HCT116 (cell line): ENCODE measurements at regions not wholly inside any gene's neighbourhood (a gene's known extent, or its start where the extent isn't known, plus 50 kb on each side); places are given as distances from the start of the nearest gene placed in this dataset.

Source experiments
- FOSL1 ChIP-seq: IDR thresholded peaks from 2 replicates; pipeline ENCODE4 v1.6.1; 2012; ENCODE audit warnings: low read depth
- JUND ChIP-seq: IDR thresholded peaks from 2 replicates; pipeline ENCODE4 v1.6.1; 2012
- POLR2A ChIP-seq: IDR thresholded peaks from 2 replicates; pipeline ENCODE4 v1.7.0; 2011; ENCODE audit warnings: borderline replicate concordance; ENCODE audit not compliant: insufficient read depth, insufficient read length; ENCODE audit errors: extremely low read depth
- POLR2AphosphoS5 ChIP-seq: IDR thresholded peaks from 2 replicates; pipeline ENCODE4 v1.6.1; 2011; ENCODE audit warnings: mild to moderate bottlenecking, low read depth, low read length, moderate library complexity
- RAD21 ChIP-seq: IDR thresholded peaks from 2 replicates; pipeline ENCODE4 v1.6.1; 2012; ENCODE audit warnings: low read depth, mild to moderate bottlenecking
- SRF ChIP-seq: IDR thresholded peaks from 2 replicates; pipeline ENCODE4 v1.6.1; 2012; ENCODE audit warnings: low read depth
- TCF7L2 ChIP-seq: IDR thresholded peaks from 2 replicates; pipeline ENCODE4 v1.7.0; 2011; ENCODE audit warnings: borderline replicate concordance, inconsistent platforms; ENCODE audit not compliant: insufficient read depth, insufficient read length; ENCODE audit errors: extremely low read depth
- YY1 ChIP-seq: IDR thresholded peaks from 2 replicates; pipeline ENCODE4 v1.6.1; 2011; ENCODE audit warnings: low read length, low read depth, moderate library complexity, mild to moderate bottlenecking; ENCODE audit not compliant: insufficient replicate concordance; ENCODE audit errors: extremely low read depth
- ZNF274 ChIP-seq: fragments of 200-500 bp; sonication (Bioruptor generic); IDR thresholded peaks from 2 replicates; pipeline ENCODE4 v1.6.1; 2014; ENCODE audit warnings: mild to moderate bottlenecking, low read depth, low read length, inconsistent platforms
- TF ChIP-seq, protein P1 (sequence below), 3 experiments: fragments of 200-600 bp in 1 of 3; sonication (generic) in 1 of 3; IDR thresholded peaks in 2 of 3; conservative IDR thresholded peaks in 1 of 3; 2 replicates each; pipeline ENCODE4 v1.5.1; 2012 to 2017; ENCODE audit warnings: low read depth in 2 of 3, low read length in 2 of 3, antibody characterized with exemption in 1 of 3, borderline replicate concordance in 1 of 3, control low read depth in 1 of 3, mild to moderate bottlenecking in 1 of 3, mixed read lengths in 1 of 3, mixed run types in 1 of 3, moderate library complexity in 1 of 3; ENCODE audit not compliant: insufficient read depth in 1 of 3
- TF ChIP-seq, protein P2 (sequence below): IDR thresholded peaks from 2 replicates; pipeline ENCODE4 v1.6.1; 2012
- TF ChIP-seq, protein P3 (sequence below): IDR thresholded peaks from 2 replicates; pipeline ENCODE4 v1.6.1; 2012; ENCODE audit warnings: low read depth

DNA sequence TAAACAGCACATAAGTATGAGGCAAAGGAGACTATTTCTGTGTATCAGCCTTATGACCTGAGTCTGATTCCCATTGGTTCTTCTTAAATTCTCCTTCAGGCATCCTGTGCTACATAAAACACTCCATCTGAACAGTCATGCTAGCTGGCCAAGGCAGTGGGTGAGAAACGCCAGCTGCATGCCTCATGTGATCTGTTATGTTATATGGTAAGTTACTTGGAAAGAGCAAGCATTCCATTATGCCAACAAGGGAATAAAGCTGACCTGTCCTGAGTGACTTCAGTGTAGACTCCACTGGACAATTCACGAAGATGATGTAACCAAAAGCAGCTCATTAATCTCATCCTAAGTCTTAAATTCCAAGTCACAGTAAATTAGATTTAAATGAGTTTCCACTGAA, 216.5 kb upstream of the FN1 start:
- TF ChIP-seq, protein P1, sequence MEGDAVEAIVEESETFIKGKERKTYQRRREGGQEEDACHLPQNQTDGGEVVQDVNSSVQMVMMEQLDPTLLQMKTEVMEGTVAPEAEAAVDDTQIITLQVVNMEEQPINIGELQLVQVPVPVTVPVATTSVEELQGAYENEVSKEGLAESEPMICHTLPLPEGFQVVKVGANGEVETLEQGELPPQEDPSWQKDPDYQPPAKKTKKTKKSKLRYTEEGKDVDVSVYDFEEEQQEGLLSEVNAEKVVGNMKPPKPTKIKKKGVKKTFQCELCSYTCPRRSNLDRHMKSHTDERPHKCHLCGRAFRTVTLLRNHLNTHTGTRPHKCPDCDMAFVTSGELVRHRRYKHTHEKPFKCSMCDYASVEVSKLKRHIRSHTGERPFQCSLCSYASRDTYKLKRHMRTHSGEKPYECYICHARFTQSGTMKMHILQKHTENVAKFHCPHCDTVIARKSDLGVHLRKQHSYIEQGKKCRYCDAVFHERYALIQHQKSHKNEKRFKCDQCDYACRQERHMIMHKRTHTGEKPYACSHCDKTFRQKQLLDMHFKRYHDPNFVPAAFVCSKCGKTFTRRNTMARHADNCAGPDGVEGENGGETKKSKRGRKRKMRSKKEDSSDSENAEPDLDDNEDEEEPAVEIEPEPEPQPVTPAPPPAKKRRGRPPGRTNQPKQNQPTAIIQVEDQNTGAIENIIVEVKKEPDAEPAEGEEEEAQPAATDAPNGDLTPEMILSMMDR (IDR thresholded peaks at IDR 0.05 in 2 of 3, conservative IDR thresholded peaks at IDR 0.05 in 1 of 3; ENCODE audit: borderline replicate concordance in 1 of 3, insufficient read depth in 1 of 3, low read depth in 2 of 3, low read length in 2 of 3): no peak
- TF ChIP-seq POLR2A (no peak), JUND (no peak), YY1 (no peak), ZNF274 (no peak), FOSL1 (no peak), TCF7L2 (no peak), RAD21 (no peak), POLR2AphosphoS5 (no peak), SRF (no peak)
- TF ChIP-seq, protein P2, sequence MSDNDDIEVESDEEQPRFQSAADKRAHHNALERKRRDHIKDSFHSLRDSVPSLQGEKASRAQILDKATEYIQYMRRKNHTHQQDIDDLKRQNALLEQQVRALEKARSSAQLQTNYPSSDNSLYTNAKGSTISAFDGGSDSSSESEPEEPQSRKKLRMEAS: no peak
- TF ChIP-seq, protein P3, sequence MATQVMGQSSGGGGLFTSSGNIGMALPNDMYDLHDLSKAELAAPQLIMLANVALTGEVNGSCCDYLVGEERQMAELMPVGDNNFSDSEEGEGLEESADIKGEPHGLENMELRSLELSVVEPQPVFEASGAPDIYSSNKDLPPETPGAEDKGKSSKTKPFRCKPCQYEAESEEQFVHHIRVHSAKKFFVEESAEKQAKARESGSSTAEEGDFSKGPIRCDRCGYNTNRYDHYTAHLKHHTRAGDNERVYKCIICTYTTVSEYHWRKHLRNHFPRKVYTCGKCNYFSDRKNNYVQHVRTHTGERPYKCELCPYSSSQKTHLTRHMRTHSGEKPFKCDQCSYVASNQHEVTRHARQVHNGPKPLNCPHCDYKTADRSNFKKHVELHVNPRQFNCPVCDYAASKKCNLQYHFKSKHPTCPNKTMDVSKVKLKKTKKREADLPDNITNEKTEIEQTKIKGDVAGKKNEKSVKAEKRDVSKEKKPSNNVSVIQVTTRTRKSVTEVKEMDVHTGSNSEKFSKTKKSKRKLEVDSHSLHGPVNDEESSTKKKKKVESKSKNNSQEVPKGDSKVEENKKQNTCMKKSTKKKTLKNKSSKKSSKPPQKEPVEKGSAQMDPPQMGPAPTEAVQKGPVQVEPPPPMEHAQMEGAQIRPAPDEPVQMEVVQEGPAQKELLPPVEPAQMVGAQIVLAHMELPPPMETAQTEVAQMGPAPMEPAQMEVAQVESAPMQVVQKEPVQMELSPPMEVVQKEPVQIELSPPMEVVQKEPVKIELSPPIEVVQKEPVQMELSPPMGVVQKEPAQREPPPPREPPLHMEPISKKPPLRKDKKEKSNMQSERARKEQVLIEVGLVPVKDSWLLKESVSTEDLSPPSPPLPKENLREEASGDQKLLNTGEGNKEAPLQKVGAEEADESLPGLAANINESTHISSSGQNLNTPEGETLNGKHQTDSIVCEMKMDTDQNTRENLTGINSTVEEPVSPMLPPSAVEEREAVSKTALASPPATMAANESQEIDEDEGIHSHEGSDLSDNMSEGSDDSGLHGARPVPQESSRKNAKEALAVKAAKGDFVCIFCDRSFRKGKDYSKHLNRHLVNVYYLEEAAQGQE: no peak
